WTC11 (cell line): ENCODE measurements at regions not wholly inside any gene's neighbourhood (a gene's known extent, or its start where the extent isn't known, plus 50 kb on each side); places are given as distances from the start of the nearest gene placed in this dataset.
"Not testable (repeated sequence)": the region's sequence is repeated elsewhere in the genome, so short reads cannot be mapped to it uniquely, and the experiment has no call there.

ENCODE experiments used
- ATAC-seq: fragments of 200-7000 bp; cut with Tn5 transposase; 2 replicates; pipeline ENCODE4 v1.10.0; 2021; ENCODE audit warnings: mild to moderate bottlenecking, moderate library complexity
- CTCF ChIA-PET: fragments of 300-600 bp; sonication (Branson Sonifier 250); formaldehyde crosslinking; loops from one replicate; lab custom pipeline; 2021; ENCODE audit warnings: antibody characterized with exemption; lab: Charles Lee
- POLR2A ChIA-PET: fragments of 350-600 bp; sonication (Branson Sonifier 250); formaldehyde crosslinking; loops from one replicate; lab custom pipeline; 2021; ENCODE audit warnings: antibody characterized with exemption; lab: Charles Lee
- DNase-seq: peaks from one replicate; pipeline ENCODE4 v3.0.0; 2021; ENCODE audit warnings: low spot score
- H3K27ac Mint-ChIP-seq: 2 replicates; pipeline ENCODE4 v1.8.0; 2021; ENCODE audit warnings: mixed read lengths
- H3K27me3 Mint-ChIP-seq: 2 replicates; pipeline ENCODE4 v1.8.0; 2021; ENCODE audit warnings: low read depth, mild to moderate bottlenecking, moderate library complexity, mixed read lengths
- H3K36me3 Mint-ChIP-seq: 2 replicates; pipeline ENCODE4 v1.8.0; 2021; ENCODE audit warnings: mixed read lengths
- H3K4me1 Mint-ChIP-seq: 2 replicates; pipeline ENCODE4 v1.8.0; 2022; ENCODE audit warnings: mixed read lengths
- H3K4me3 Mint-ChIP-seq: 2 replicates; pipeline ENCODE4 v1.8.0; 2021; ENCODE audit warnings: mild to moderate bottlenecking, moderate library complexity, mixed read lengths
- H3K9me3 Mint-ChIP-seq: 2 replicates; pipeline ENCODE4 v1.8.0; 2021; ENCODE audit warnings: mixed read lengths
- HMGA2 ChIP-seq: fragments of 250-450 bp; sonication (Bioruptor Pico); IDR thresholded peaks from 2 replicates; pipeline ENCODE4 v1.4.0; 2021; ENCODE audit warnings: mild to moderate bottlenecking, moderate library complexity
- IRF2 ChIP-seq: sonication (generic); formaldehyde crosslinking; IDR thresholded peaks from 2 replicates; pipeline ENCODE4 v1.8.0; 2022; ENCODE audit warnings: low read depth, missing genetic modification reagents, borderline replicate concordance
- OVOL2 ChIP-seq: fragments of 250-450 bp; sonication (Bioruptor Pico); IDR thresholded peaks from 2 replicates; pipeline ENCODE4 v1.9.0; 2021; ENCODE audit warnings: mild to moderate bottlenecking, borderline replicate concordance
- RELA ChIP-seq: sonication (generic); formaldehyde crosslinking; IDR thresholded peaks from 2 replicates; pipeline ENCODE4 v1.8.1; 2022; ENCODE audit warnings: missing genetic modification reagents, mild to moderate bottlenecking, borderline replicate concordance
- SP1 ChIP-seq: sonication (generic); formaldehyde crosslinking; conservative IDR thresholded peaks from 2 replicates; pipeline ENCODE4 v1.8.1; 2022; ENCODE audit warnings: missing genetic modification reagents
- ZBTB21 ChIP-seq: sonication (generic); formaldehyde crosslinking; IDR thresholded peaks from 2 replicates; pipeline ENCODE4 v1.8.1; 2023; ENCODE audit warnings: mild to moderate bottlenecking, missing genetic modification reagents, borderline replicate concordance
- TF ChIP-seq, protein P1 (sequence below): sonication (generic); formaldehyde crosslinking; IDR thresholded peaks from 2 replicates; pipeline ENCODE4 v1.8.0; 2022; ENCODE audit warnings: mild to moderate bottlenecking, missing genetic modification reagents
- TF ChIP-seq, protein P2 (sequence below): fragments of 250-450 bp; sonication (Bioruptor Pico); IDR thresholded peaks from 2 replicates; pipeline ENCODE4 v1.9.0; 2021; ENCODE audit warnings: mild to moderate bottlenecking
- TF ChIP-seq, protein P3 (sequence below): sonication (generic); formaldehyde crosslinking; IDR thresholded peaks from 2 replicates; pipeline ENCODE4 v1.8.1; 2022; ENCODE audit warnings: low read depth, mild to moderate bottlenecking, moderate library complexity, missing genetic modification reagents, borderline replicate concordance
- TF ChIP-seq, protein P4 (sequence below): sonication (generic); formaldehyde crosslinking; IDR thresholded peaks from 2 replicates; pipeline ENCODE4 v1.8.0; 2022; ENCODE audit warnings: missing genetic modification reagents
- TF ChIP-seq, protein P5 (sequence below): fragments of 250-450 bp; sonication (Bioruptor Pico); conservative IDR thresholded peaks from 2 replicates; pipeline ENCODE4 v1.9.0; 2021; ENCODE audit warnings: mild to moderate bottlenecking
- TF ChIP-seq, protein P6 (sequence below): sonication (generic); formaldehyde crosslinking; IDR thresholded peaks from 2 replicates; pipeline ENCODE4 v1.8.1; 2022; ENCODE audit warnings: mild to moderate bottlenecking, moderate library complexity, missing genetic modification reagents

DNA sequence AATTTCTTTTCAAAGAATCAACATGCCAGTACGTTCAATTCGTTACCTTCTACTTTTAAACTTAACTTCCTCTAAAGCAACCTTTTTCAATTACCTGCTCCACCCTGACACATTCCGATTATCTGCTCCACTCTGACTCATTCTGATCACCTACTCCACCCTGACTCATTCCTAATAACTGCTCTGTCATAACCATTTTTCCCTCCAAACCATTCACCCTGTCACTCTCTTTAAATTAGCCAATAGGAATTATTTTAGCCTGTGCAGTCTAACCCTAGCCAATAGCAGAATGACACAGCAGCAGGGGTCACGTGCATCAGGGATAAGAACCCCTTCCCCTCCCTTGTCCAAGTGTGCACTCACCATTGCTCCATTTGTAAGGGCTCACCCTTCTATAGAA is 557.4 kb upstream of the EYS start:
- DNase-seq: no peak
- ChIA-PET CTCF (no interaction called here), POLR2A (no interaction called here)
- ATAC-seq: no peak
- Mint-ChIP-seq H3K36me3 (peaks cover 44% of the 10 kb centered on the region), H3K4me3 (no peak overlapping the region), H3K27me3 (peaks cover 4% of the 10 kb centered on the region; the same call in 1 of the 2 replicates), H3K9me3 (peaks cover 70% of the 10 kb centered on the region), H3K4me1 (peaks cover 4% of the 10 kb centered on the region; the same call in 1 of the 2 replicates), H3K27ac (no peak overlapping the region)
- TF ChIP-seq RELA (CRISPR knock-in tag): no peak
- TF ChIP-seq, protein P1, sequence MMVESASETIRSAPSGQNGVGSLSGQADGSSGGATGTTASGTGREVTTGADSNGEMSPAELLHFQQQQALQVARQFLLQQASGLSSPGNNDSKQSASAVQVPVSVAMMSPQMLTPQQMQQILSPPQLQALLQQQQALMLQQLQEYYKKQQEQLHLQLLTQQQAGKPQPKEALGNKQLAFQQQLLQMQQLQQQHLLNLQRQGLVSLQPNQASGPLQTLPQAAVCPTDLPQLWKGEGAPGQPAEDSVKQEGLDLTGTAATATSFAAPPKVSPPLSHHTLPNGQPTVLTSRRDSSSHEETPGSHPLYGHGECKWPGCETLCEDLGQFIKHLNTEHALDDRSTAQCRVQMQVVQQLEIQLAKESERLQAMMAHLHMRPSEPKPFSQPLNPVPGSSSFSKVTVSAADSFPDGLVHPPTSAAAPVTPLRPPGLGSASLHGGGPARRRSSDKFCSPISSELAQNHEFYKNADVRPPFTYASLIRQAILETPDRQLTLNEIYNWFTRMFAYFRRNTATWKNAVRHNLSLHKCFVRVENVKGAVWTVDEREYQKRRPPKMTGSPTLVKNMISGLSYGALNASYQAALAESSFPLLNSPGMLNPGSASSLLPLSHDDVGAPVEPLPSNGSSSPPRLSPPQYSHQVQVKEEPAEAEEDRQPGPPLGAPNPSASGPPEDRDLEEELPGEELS: no peak
- no peak for TF ChIP-seq SP1 (CRISPR knock-in tag)

DNA sequence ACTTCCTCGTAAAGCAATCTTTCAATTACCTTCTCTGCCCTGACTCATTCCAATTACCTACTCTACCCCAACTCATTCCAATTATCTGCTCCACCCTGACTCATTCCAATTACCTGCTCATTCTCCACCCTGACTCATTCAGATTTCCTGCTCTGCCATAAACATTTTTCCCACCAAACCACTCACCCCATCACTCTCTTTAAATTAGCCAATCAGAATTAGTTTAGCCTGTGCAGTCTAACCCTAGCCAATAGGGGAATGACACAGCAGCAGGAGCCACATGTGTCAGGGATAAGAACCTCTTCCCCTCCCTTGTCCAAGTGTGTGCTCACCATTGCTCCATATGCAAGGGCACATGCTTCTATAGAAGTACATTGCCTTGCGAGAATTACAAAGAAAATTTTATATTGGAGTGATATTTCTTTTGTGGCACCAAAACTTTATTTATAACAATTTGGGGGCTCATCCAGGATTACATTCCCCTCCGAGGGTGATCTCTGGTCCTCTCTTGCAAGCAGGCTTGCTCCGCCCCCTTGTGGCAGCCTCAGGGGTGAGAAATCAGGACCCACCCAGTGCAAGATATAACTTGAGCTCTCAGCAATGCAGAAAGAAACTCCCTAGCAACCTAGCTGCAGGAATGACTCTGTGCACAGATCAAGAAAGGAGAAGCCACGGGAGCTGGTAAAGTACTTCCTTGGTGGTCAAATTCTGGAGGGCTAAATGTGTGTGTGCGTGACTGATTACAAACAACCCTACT is 551.9 kb upstream of the EYS start:
- CTCF ChIA-PET, POLR2A ChIA-PET, H3K27me3 Mint-ChIP-seq: not testable (repeated sequence)

DNA sequence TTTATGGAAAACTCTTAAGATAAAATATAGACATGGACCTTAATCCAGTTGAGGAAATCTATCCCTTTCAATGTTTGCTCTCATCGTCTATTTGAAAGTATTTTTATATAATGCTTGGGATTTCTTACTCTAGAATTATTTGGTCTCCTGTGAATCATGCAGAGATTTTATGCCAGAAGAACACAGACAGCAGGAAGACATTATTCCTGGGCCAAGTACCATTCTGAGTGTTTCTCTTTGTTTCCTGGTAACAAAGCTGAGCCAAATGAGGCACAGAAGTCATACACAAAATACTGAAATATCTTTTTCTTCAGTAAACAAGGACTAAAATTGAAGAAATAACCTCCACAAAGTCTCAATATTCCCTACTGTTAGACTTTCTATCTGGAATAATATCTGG is 538.2 kb upstream of the EYS start:
- Mint-ChIP-seq H3K4me1 (no peaks in the 10 kb centered on the region), H3K36me3 (peaks cover 23% of the 10 kb centered on the region; the same call in 1 of the 2 replicates), H3K27ac (no peak overlapping the region), H3K4me3 (no peak overlapping the region), H3K27me3 (peaks cover 3% of the 10 kb centered on the region; the same call in 1 of the 2 replicates), H3K9me3 (peaks cover 48% of the 10 kb centered on the region)
- ATAC-seq (no peak), DNase-seq (no peak)
- POLR2A ChIA-PET: no interaction called here
- CTCF ChIA-PET: no interaction called here
- TF ChIP-seq, protein P2, sequence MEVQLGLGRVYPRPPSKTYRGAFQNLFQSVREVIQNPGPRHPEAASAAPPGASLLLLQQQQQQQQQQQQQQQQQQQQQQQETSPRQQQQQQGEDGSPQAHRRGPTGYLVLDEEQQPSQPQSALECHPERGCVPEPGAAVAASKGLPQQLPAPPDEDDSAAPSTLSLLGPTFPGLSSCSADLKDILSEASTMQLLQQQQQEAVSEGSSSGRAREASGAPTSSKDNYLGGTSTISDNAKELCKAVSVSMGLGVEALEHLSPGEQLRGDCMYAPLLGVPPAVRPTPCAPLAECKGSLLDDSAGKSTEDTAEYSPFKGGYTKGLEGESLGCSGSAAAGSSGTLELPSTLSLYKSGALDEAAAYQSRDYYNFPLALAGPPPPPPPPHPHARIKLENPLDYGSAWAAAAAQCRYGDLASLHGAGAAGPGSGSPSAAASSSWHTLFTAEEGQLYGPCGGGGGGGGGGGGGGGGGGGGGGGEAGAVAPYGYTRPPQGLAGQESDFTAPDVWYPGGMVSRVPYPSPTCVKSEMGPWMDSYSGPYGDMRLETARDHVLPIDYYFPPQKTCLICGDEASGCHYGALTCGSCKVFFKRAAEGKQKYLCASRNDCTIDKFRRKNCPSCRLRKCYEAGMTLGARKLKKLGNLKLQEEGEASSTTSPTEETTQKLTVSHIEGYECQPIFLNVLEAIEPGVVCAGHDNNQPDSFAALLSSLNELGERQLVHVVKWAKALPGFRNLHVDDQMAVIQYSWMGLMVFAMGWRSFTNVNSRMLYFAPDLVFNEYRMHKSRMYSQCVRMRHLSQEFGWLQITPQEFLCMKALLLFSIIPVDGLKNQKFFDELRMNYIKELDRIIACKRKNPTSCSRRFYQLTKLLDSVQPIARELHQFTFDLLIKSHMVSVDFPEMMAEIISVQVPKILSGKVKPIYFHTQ (CRISPR knock-in tag): no peak
- TF ChIP-seq, protein P3, sequence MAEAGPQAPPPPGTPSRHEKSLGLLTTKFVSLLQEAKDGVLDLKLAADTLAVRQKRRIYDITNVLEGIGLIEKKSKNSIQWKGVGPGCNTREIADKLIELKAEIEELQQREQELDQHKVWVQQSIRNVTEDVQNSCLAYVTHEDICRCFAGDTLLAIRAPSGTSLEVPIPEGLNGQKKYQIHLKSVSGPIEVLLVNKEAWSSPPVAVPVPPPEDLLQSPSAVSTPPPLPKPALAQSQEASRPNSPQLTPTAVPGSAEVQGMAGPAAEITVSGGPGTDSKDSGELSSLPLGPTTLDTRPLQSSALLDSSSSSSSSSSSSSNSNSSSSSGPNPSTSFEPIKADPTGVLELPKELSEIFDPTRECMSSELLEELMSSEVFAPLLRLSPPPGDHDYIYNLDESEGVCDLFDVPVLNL: no peak
- TF ChIP-seq, protein P4, sequence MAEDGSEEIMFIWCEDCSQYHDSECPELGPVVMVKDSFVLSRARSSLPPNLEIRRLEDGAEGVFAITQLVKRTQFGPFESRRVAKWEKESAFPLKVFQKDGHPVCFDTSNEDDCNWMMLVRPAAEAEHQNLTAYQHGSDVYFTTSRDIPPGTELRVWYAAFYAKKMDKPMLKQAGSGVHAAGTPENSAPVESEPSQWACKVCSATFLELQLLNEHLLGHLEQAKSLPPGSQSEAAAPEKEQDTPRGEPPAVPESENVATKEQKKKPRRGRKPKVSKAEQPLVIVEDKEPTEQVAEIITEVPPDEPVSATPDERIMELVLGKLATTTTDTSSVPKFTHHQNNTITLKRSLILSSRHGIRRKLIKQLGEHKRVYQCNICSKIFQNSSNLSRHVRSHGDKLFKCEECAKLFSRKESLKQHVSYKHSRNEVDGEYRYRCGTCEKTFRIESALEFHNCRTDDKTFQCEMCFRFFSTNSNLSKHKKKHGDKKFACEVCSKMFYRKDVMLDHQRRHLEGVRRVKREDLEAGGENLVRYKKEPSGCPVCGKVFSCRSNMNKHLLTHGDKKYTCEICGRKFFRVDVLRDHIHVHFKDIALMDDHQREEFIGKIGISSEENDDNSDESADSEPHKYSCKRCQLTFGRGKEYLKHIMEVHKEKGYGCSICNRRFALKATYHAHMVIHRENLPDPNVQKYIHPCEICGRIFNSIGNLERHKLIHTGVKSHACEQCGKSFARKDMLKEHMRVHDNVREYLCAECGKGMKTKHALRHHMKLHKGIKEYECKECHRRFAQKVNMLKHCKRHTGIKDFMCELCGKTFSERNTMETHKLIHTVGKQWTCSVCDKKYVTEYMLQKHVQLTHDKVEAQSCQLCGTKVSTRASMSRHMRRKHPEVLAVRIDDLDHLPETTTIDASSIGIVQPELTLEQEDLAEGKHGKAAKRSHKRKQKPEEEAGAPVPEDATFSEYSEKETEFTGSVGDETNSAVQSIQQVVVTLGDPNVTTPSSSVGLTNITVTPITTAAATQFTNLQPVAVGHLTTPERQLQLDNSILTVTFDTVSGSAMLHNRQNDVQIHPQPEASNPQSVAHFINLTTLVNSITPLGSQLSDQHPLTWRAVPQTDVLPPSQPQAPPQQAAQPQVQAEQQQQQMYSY (CRISPR knock-in tag): no peak
- TF ChIP-seq ZBTB21 (no peak), OVOL2 (CRISPR knock-in tag) (no peak), IRF2 (no peak), HMGA2 (CRISPR knock-in tag) (no peak)
- TF ChIP-seq, protein P5, sequence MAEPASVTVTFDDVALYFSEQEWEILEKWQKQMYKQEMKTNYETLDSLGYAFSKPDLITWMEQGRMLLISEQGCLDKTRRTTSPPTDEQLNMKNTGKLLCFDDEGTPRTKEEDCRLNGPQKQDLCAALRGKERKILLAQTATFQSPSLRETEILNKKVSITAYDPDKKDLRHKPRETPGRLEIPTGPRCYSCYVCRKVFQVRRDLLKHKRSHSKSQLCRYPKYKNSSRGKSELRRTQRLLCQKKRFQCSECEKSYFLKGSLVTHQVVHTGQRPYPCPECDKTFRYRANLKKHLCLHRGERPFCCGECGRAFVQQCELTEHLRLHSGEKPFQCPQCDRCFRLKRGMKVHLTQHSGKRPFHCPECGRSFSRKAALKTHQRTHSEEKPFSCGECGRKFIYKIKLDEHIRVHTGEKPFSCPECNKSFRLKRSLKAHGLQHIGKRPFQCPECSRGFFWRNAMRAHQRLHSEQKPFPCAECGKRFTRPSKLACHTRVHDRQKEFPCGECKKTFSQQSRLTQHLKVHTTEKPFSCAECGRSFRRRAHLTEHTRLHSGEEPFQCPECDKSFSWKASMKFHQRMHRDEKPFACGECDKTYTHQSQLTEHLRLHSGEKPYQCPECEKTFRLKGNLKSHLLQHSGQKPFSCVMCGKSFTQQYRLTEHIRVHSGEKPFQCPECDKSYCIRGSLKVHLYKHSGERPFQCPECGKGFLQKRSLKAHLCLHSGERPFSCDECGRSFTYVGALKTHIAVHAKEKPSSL (CRISPR knock-in tag): no peak
- TF ChIP-seq, protein P1: no peak
- TF ChIP-seq, protein P6, sequence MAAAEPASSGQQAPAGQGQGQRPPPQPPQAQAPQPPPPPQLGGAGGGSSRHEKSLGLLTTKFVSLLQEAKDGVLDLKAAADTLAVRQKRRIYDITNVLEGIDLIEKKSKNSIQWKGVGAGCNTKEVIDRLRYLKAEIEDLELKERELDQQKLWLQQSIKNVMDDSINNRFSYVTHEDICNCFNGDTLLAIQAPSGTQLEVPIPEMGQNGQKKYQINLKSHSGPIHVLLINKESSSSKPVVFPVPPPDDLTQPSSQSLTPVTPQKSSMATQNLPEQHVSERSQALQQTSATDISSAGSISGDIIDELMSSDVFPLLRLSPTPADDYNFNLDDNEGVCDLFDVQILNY (CRISPR knock-in tag): no peak

More for the DNA sequence above, 551.9 kb upstream of the EYS start:
- not testable (repeated sequence) for ATAC-seq, H3K4me1 Mint-ChIP-seq, H3K4me3 Mint-ChIP-seq, H3K27ac Mint-ChIP-seq, DNase-seq
- H3K36me3 Mint-ChIP-seq: peaks cover 64% of the 10 kb centered on the region
- peaks cover 82% of the 10 kb centered on the region for H3K9me3 Mint-ChIP-seq
